PC-9 (cell line): ENCODE measurements at regions not wholly inside any gene's neighbourhood (a gene's known extent, or its start where the extent isn't known, plus 50 kb on each side); places are given as distances from the start of the nearest gene placed in this dataset.
"Not testable (repeated sequence)": the region's sequence is repeated elsewhere in the genome, so short reads cannot be mapped to it uniquely, and the experiment has no call there.

Experiments used
- BruUV-seq: library from RNA; stranded (reverse); fragments of 400-500 nt; replicated peaks from 2 replicates; lab custom pipeline; 2021; lab: Mats Ljungman, UMichigan
- CTCF ChIA-PET: fragments of 300-600 bp; sonication (Branson Sonifier 250); formaldehyde crosslinking; loops from one replicate; lab custom pipeline; 2022; ENCODE audit warnings: antibody characterized with exemption; lab: Charles Lee
- POLR2A ChIA-PET: fragments of 300-600 bp; sonication (Branson Sonifier 250); formaldehyde crosslinking; loops from one replicate; lab custom pipeline; 2022; ENCODE audit warnings: antibody characterized with exemption; ENCODE audit not compliant: unreplicated experiment; lab: Charles Lee
- DNase-seq, 2 experiments: peaks; one replicate each; pipeline versions ENCODE4 v3.0.0 to v3.0.0-alpha.2; 2015 to 2022; ENCODE audit warnings: mixed read lengths in 1 of 2
- H2AFZ ChIP-seq: fragments of 200-600 bp; sonication (generic); 2 replicates; pipeline ENCODE4 v1.8.1; 2017; ENCODE audit warnings: antibody characterized with exemption
- H3F3A ChIP-seq: fragments of 200-600 bp; sonication (generic); 2 replicates; pipeline ENCODE4 v1.8.1; 2017; ENCODE audit warnings: antibody characterized with exemption, mild to moderate bottlenecking, low read depth; ENCODE audit not compliant: insufficient read depth
- H3K27ac ChIP-seq: fragments of 200-600 bp; sonication (generic); 2 replicates; pipeline ENCODE4 v1.6.1; 2016; ENCODE audit warnings: mixed run types
- H3K27me3 ChIP-seq: fragments of 200-600 bp; sonication (generic); 2 replicates; pipeline ENCODE4 v1.6.1; 2016; ENCODE audit warnings: low read depth, mixed run types; ENCODE audit not compliant: insufficient read depth
- H3K36me3 ChIP-seq: fragments of 200-600 bp; sonication (generic); 2 replicates; pipeline ENCODE4 v1.6.1; 2016; ENCODE audit warnings: low read depth, mixed run types
- H3K4me1 ChIP-seq: fragments of 200-600 bp; sonication (generic); replicated peaks from 2 replicates; pipeline ENCODE4 v1.6.1; 2016; ENCODE audit warnings: mixed run types; ENCODE audit not compliant: insufficient read depth
- H3K4me2 ChIP-seq: fragments of 200-600 bp; sonication (generic); 2 replicates; pipeline ENCODE4 v1.6.1; 2017; ENCODE audit warnings: mixed run types
- H3K4me3 ChIP-seq: fragments of 200-600 bp; sonication (generic); 2 replicates; pipeline ENCODE4 v1.6.1; 2016; ENCODE audit warnings: mixed run types
- H3K79me2 ChIP-seq: fragments of 200-600 bp; sonication (generic); 2 replicates; pipeline ENCODE4 v1.6.1; 2017; ENCODE audit warnings: low read depth, mixed run types
- H3K9me2 ChIP-seq: fragments of 200-600 bp; sonication (generic); 2 replicates; pipeline ENCODE4 v1.8.1; 2017; ENCODE audit warnings: mild to moderate bottlenecking; ENCODE audit not compliant: insufficient read depth
- H3K9me3 ChIP-seq: fragments of 200-600 bp; sonication (generic); 2 replicates; pipeline ENCODE4 v1.8.1; 2016; ENCODE audit warnings: low read depth; ENCODE audit not compliant: insufficient read depth
- H4K20me1 ChIP-seq: fragments of 200-600 bp; sonication (generic); 2 replicates; pipeline ENCODE4 v1.8.1; 2017; ENCODE audit not compliant: insufficient read depth
- CTCF ChIP-seq: fragments of 200-600 bp; sonication (generic); conservative IDR thresholded peaks from 2 replicates; pipeline ENCODE4 v1.6.1; 2017; ENCODE audit warnings: mixed run types, antibody characterized with exemption, mild to moderate bottlenecking, moderate library complexity
- EZH2 ChIP-seq: fragments of 200-600 bp; sonication (generic); IDR thresholded peaks from 2 replicates; pipeline ENCODE4 v1.8.0; 2017; ENCODE audit warnings: antibody characterized with exemption, low read depth
- intact Hi-C: fragments of 100-400 bp; cut with micrococcal nuclease; formaldehyde crosslinking; loops from one replicate; pipeline ENCODE4 v1.10.0; 2022; ENCODE audit not compliant: unreplicated experiment

GRCh38 chrX:3520982-3521381 is 174.5 kb upstream of the MXRA5 start:
- ChIA-PET CTCF (no interaction called here), POLR2A (no interaction called here)
- TF ChIP-seq CTCF (no peak), EZH2 (no peak)
- BruUV-seq: no TSS peak
- Histone ChIP-seq H3K9me3 (no peaks in the 10 kb centered on the region), H3F3A (no peaks in the 10 kb centered on the region), H2AFZ (no peak overlapping the region), H3K9me2 (no peaks in the 10 kb centered on the region), H4K20me1 (no peaks in the 10 kb centered on the region), H3K79me2 (no peaks in the 10 kb centered on the region), H3K4me2 (no peak overlapping the region), H3K4me1 (0 out of 2 replicates have a peak, but pooled peaks cover 6% of the 10 kb centered on the region), H3K27ac (no peak overlapping the region), H3K4me3 (no peak overlapping the region), H3K27me3 (0 out of 2 replicates have a peak, but pooled peaks cover 6% of the 10 kb centered on the region), H3K36me3 (no peaks in the 10 kb centered on the region)
- intact Hi-C loops: no loop called here
- no peak for DNase-seq

GRCh38 chrX:3520458-3520857 is 174.0 kb upstream of the MXRA5 start:
- no peaks in the 10 kb centered on the region for H3K9me3 ChIP-seq
- DNase-seq: no peak
- no peak overlapping the region for H3K27ac ChIP-seq
- H3K36me3 ChIP-seq: no peaks in the 10 kb centered on the region
- BruUV-seq: no TSS peak
- no peak overlapping the region for H3K4me3 ChIP-seq
- H3K79me2 ChIP-seq: no peaks in the 10 kb centered on the region
- 0 out of 2 replicates have a peak, but pooled peaks cover 6% of the 10 kb centered on the region for H3K4me1 ChIP-seq
- 0 out of 2 replicates have a peak, but pooled peaks cover 1% of the 10 kb centered on the region for H3K27me3 ChIP-seq
- no peaks in the 10 kb centered on the region for H3F3A ChIP-seq
- no peaks in the 10 kb centered on the region for H3K9me2 ChIP-seq
- POLR2A ChIA-PET: no interaction called here
- CTCF ChIA-PET: no interaction called here
- no peak for TF ChIP-seq CTCF
- TF ChIP-seq EZH2: no peak
- no peak overlapping the region for H3K4me2 ChIP-seq
- no peak overlapping the region for H2AFZ ChIP-seq
- H4K20me1 ChIP-seq: no peaks in the 10 kb centered on the region
- intact Hi-C loops: no loop called here

- H3K9me2 ChIP-seq, H3K36me3 ChIP-seq, CTCF ChIA-PET, H3K4me1 ChIP-seq, POLR2A ChIA-PET, H3K27ac ChIP-seq, H3K27me3 ChIP-seq, H3K79me2 ChIP-seq, H3F3A ChIP-seq, H3K9me3 ChIP-seq, DNase-seq, intact Hi-C loops, BruUV-seq, H4K20me1 ChIP-seq: not testable (repeated sequence)
- Histone ChIP-seq H3K4me2 (peak overlapping the region; percentile 68), H2AFZ (peak overlapping the region; percentile 72; the same call in 1 of the 2 replicates), H3K4me3 (peak overlapping the region; percentile 28; the same call in 1 of the 2 replicates)
Observed at GRCh38 chrX:3519384-3519783, 172.9 kb upstream of the MXRA5 start.

GRCh38 chrX:3518870-3519269 is 172.4 kb upstream of the MXRA5 start:
- Histone ChIP-seq H3K79me2 (no peaks in the 10 kb centered on the region), H3K4me2 (peak overlapping the region; percentile 68)

More at GRCh38 chrX:3518870-3519269, 172.4 kb upstream of the MXRA5 start:
- BruUV-seq: no TSS peak
- Histone ChIP-seq H3K4me1 (0 out of 2 replicates have a peak, but pooled peaks cover 6% of the 10 kb centered on the region), H2AFZ (peak overlapping the region; percentile 72), H3K9me3 (no peaks in the 10 kb centered on the region), H3K36me3 (no peaks in the 10 kb centered on the region), H3K27ac (no peak overlapping the region), H4K20me1 (no peaks in the 10 kb centered on the region), H3F3A (no peaks in the 10 kb centered on the region), H3K27me3 (no peaks in the 10 kb centered on the region), H3K4me3 (peak overlapping the region; percentile 28; the same call in 1 of the 2 replicates), H3K9me2 (no peaks in the 10 kb centered on the region)
- intact Hi-C loops: no loop called here
- peak; percentile 16 to 53 for DNase-seq
- TF ChIP-seq CTCF: no peak
- TF ChIP-seq EZH2: no peak
- ChIA-PET POLR2A (no interaction called here), CTCF (no interaction called here)
